ENCODE measurements at regions not wholly inside any gene's neighbourhood (a gene's known extent, or its start where the extent isn't known, plus 50 kb on each side); places are given as distances from the start of the nearest gene placed in this dataset.

GRCh38 chr4:186854256-186854655 lies 130.6 kb upstream of the FAT1 start:
- Histone ChIP-seq H3K4ac (ENCODE audit: low read depth, low read length) (no peak overlapping the region), H2AK5ac (ENCODE audit: insufficient read length, low read length) (no peak overlapping the region), H3K4me1 (ENCODE audit: insufficient read depth, low read length) (no peaks in the 10 kb centered on the region), H3K9ac (ENCODE audit: extremely low read depth, insufficient read length, low read length) (no peak overlapping the region), H3K79me1 (ENCODE audit: insufficient read depth, low read depth, low read length, poor library complexity, severe bottlenecking) (no peaks in the 10 kb centered on the region), H2BK20ac (ENCODE audit: low read depth, low read length, poor library complexity, severe bottlenecking) (no peak overlapping the region), H2BK12ac (ENCODE audit: insufficient read length, low read depth, low read length) (no peak overlapping the region), H3K23ac (ENCODE audit: insufficient read length, low read depth, low read length) (no peak overlapping the region), H3K14ac (ENCODE audit: insufficient read depth, low read length) (no peak overlapping the region), H3K27ac (ENCODE audit: insufficient read length, low read depth, low read length) (no peak overlapping the region), H4K8ac (replicated peaks; ENCODE audit: insufficient read length, low read depth, low read length) (no peak overlapping the region), H3K9me3 (ENCODE audit: control insufficient read depth, low read depth, low read length) (no peaks in the 10 kb centered on the region), H2BK15ac (ENCODE audit: low read depth, low read length) (no peak overlapping the region), H3K23me2 (ENCODE audit: insufficient read length, low read depth, low read length, poor library complexity, severe bottlenecking) (no peaks in the 10 kb centered on the region), H2BK120ac (ENCODE audit: low read depth, low read length, poor library complexity, severe bottlenecking) (no peak overlapping the region), H3K56ac (ENCODE audit: insufficient read length, low read depth, low read length) (no peak overlapping the region), H2BK5ac (ENCODE audit: insufficient read length, low read length) (no peak overlapping the region), H3K79me2 (ENCODE audit: insufficient read depth, low read length) (no peaks in the 10 kb centered on the region), H4K20me1 (ENCODE audit: control insufficient read depth, insufficient read depth, insufficient read length) (no peaks in the 10 kb centered on the region), H3K4me2 (ENCODE audit: insufficient read depth, insufficient read length, low read length) (no peak overlapping the region), H3T11ph (ENCODE audit: low read length) (no peak overlapping the region), H3K27me3 (ENCODE audit: insufficient read depth, low read length) (no peaks in the 10 kb centered on the region), H3K18ac (ENCODE audit: insufficient read length, low read depth, low read length) (no peak overlapping the region), H4K5ac (ENCODE audit: insufficient read length, low read depth, low read length) (no peak overlapping the region), H2AFZ (ENCODE audit: low read length) (no peak overlapping the region), H4K91ac (ENCODE audit: insufficient read length, low read depth, low read length) (no peak overlapping the region)
- no peaks in the 10 kb centered on the region for H3K27me3 Mint-ChIP-seq (ENCODE audit: low read depth)
- H3K9me3 Mint-ChIP-seq, result peaks cover 13 to 19% of the 10 kb centered on the region in 2 experiments
- no peak for TF ChIP-seq CTCF (conservative IDR thresholded peaks at IDR 0.05)
- no peak for DNase-seq
- peaks cover 2 to 19% (median 10%) of the 10 kb centered on the region in 3 experiments; a peak in 5 of 7 replicates for H3K36me3 Mint-ChIP-seq (ENCODE audit: insufficient read depth in 1 of 3, low read depth in 3 of 3)
- WGBS (ENCODE audit: extremely low coverage, insufficient read length, low lambda C conversion rate), result no CpG with 5 or more reads among the region's 3 CpGs
- H3K4me3 Mint-ChIP-seq, result no peak overlapping the region
- no peak overlapping the region for H3K27ac Mint-ChIP-seq
- H3K4me1 Mint-ChIP-seq, result peaks cover 3 to 4% of the 10 kb centered on the region in 2 experiments; a peak in 1 of 4 replicates
